HG02759 (cell line): ENCODE measurements at regions not wholly inside any gene's neighbourhood (a gene's known extent, or its start where the extent isn't known, plus 50 kb on each side); places are given as distances from the start of the nearest gene placed in this dataset.

Experiments
- ATAC-seq: cut with Tn5 transposase; IDR thresholded peaks from one replicate; pipeline ENCODE4 v1.9.1; 2021; ENCODE audit warnings: mild to moderate bottlenecking, moderate library complexity; ENCODE audit not compliant: unreplicated experiment

DNA sequence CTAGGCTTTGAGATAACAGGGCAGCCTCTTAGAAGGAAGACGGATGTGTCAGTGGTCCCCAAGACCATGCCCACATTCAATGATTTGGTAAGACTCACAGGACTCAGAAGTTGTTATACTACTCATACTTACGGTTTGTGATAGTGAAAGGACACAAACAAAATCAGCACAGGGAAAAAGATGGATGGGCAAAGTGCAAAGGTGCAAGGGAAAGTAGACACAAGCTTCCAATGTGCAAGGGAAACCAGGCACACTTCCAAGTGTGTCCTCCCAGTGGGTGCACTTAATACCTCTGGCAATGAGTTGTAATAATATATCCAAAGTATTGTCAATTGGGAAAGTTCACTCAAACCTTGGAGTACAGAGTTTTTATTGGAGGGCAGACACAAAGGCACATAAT is 53.8 kb upstream of the VCX start:
- no peak for ATAC-seq

DNA sequence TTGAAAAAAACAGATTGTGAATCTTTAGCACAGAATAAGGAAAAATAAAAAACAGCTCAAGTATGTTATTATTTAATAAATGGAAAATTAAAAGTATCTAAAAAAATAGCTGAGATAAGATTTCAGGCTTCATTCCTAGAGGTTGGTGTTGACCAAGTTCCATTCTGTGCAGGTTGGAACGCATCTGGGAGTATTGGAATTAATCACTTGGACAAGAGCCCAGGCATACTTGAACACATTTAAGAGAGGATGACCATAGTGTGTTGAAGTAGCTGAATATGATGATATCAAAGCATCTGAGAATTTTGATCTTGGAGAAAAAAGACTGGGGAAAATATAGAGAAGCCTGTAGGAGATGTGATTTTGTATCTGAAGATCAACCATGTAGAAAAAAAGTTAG is 54.6 kb upstream of the VCX start:
- no peak for ATAC-seq

DNA sequence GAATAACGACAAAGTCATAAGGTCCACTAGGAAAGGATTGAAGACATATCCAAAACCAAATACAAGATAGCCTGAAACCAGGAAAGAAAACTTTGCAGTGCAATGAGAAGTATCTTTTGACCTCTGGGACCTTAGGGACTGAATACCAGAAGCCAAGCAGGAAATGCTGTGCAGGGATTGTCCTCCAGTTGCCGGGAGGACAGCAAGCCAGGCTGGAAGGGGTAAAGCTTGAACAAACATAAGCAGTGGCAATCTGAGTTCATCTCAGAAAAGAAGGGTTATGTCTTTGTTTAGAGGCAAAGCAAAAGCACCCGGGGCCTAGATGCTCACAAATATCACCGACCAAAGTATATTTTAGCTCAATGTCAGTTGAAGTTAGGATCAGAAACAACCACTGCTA is 55.3 kb upstream of the VCX start:
- ATAC-seq = no peak

DNA sequence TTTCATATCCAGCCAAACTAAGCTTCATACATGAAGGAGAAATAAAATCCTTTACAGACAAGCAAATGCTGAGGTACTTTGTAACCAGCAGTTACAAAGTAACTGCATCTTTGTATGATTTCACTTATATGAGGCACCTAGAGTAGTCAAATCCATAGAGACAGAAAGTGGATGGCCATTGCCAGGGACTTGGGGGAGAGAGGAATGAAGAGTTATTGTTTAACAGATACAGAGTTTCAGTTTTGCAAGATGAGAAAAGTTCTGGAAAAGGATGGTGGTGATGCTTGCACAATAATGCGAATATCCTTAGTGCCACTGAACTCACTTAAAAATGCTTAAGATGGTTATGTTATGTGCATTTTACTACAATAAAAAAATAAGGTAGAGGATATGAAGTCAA is 58.4 kb upstream of the VCX start:
- no peak for ATAC-seq

DNA sequence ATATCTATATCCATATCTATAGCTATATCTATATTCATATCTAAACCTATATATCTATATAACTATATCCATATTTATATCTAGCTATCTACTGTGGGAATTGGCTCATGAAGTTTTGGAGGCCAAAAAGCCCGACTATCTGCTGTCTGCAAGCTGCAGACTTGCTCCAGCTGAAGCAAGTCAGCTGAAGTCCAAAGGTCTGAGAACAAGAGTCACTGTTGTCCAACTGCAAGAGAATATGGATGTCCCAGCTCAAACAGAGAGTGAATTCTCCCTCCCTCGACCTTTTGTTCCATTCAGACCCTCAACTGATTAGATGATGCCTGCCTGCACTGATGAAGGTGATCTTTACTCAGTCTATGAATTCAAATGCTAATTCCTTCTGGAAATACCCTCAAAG is 63.3 kb upstream of the VCX start:
- no peak for ATAC-seq

DNA sequence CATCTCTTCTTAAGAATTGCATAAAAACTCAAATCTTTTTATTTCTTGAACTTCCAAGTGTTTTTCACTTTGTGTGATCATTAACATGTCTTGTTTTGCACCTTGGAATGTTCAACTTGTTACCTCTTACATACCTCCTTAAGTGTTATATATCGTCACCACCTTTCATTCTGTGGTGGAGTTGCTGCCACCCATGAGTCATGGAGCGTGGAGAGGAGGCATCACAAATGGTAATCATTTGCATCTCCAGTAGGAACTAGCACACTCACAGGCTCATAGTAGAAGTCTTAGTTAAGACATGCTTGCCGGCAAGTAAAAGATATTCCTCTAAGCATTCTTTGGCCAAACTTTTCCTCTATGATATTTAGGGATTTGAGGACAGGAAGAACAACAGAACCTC is 67.0 kb upstream of the VCX start:
- no peak for ATAC-seq

DNA sequence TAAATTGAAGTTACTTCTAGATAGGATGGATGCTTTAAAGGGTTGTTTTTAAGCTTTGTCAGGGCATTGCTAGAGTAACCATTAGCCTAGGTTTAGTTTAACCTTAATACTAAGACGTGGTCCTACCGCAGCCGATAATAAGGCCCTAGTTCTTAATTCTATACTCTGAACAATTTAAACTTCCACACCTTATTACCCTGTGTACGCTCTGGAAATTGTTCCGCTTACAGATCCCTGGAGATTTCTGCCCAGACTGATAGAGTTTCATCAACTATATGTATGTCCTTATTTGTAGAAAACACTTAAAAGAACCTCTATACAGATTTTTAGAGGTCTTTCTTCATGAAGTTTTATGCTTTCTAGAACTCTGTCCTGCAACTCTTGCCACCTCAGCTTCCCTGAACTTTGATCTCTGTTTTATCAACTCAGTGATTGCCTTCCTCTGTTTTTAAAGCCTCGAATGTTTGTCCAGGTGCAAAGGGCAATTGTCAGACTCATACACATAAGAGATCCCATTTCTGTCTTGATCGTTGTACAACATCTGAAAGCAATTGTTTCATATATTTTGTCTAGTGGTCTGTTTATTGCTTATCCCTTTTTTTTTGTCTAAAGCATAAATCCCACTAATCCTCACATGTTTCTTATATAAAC is 71.1 kb upstream of the VCX start:
- ATAC-seq = no peak

DNA sequence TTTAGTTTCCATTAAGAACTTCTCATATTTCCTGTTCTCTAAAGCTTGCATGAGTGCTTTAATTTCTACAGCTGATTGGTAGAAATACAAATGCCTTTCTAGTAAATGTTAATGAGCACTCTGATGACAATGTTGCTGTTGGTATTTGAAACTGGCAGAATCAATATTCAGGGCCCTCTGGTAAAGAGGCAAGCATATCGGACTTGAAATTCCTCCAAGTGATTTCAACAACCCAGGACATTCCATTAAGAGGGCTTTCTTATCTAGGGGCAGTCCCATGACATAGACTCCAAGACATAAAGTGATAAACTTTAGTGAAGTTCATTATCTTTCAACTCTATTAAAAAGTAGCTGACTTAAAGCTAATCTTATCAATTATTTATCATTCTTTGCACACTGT is 83.1 kb upstream of the VCX start:
- ATAC-seq = no peak

DNA sequence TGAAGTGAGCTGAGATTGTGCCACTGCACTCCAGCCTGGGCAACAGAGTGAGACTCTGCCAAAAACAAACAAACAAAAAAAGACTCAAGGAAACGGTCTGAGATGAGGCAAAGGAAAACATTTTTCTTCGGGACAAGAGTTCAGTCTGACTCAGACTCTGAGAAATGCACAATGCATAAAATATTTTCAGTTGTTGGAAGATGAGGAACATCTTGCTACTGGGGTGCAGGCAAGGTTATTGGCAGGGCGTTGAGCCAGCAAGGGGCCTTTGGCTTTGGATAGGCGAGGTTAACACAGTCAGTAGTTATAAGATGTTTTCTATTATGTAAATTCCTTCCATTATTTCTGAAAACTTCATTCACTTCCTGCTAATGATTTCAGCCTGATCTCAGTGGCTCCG is 96.1 kb upstream of the VCX start:
- no peak for ATAC-seq

DNA sequence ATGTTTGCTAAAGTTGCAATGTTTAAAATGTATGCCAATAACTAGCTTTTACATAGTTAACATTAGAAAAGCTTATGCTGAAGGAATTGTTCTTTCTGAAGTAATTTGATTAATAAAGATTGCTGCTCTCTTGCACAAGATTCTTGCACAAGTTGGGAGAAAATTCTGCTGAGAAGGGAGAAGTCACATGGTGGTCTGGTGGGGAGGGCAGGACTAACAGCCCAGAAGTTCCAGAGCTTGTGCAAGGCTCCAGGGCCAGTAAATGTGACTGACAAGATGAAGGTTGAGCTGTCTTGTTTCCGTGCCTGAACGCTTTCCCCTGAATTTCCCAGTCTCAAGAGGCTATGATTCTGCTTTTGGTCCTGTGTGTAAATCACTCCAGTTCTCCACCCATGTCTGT is 112.9 kb upstream of the VCX start:
- no peak for ATAC-seq

DNA sequence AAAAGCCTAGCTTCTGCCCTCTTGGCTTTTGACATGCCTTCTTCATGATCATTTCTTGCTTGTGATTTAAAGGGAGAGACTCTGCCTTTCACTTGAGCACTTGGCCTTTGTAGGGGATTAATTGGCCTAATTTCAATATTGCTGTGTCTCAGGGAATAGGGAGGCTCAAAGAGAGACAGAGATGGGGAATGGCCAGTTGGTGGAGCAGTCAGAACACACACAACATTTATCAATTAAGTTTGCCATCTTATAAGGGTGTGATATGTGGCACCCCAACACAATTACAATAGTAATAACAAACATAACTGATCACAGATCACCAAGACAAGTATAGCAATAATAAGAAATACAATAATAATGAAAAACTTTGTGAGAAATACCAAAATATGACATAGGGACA is 122.5 kb upstream of the VCX start:
- ATAC-seq = no peak

DNA sequence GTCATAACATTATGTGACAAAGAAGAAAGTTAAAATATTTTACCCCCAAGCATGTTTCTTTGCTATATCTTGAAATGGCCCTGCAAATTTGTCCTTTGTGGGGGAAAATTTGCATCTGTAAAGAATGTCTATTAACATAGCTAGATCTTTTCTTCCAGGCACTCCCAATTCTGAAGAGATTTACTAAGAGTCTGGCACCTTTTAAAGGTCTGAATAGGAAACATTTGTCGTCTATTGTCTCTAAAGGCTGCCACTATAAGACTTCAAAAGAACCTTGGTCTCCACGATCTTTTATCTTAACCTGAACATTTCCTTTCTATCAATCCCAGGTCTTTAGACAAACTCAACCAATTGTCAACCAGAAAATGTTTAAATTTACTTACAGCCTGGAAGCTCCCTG is 128.6 kb upstream of the VCX start:
- ATAC-seq = no peak

DNA sequence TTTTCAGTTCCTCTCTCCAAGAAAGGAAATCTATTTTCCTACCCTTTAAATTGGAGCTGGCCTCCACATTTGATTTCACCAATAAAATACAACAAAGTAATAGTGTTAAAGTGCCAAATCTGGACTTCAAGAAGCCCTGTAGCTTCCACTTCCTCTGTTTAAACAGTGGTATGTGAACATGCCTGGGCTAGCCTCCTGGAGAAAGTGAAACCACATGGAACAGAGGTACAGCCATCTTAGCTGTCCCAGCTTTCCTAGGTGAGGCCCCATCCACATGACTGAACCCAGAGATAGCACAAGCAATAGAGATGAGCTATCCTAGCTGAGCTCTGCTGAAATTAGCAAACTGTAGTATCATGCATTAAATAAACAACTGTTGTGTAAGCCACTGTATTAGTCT is 131.8 kb upstream of the VCX start:
- no peak for ATAC-seq

DNA sequence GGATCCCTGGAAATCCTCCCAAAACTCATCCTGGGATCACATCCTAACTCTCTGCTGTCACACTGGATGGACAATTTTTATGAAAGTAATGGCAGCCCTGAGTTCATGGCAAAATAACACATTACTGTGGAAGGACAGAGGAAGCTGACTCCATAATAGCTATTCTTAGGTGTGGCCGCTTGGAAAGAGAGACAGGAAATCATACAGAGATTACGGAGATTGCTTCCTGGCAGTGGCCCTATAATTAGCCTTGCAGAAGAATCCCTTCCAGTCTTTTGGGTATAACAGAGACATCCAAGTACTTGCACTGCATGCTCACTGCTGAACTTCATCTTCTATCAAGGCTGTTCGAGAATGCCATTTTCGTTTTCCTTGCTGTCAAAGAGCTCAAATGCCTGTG is 133.1 kb upstream of the VCX start:
- no peak for ATAC-seq

DNA sequence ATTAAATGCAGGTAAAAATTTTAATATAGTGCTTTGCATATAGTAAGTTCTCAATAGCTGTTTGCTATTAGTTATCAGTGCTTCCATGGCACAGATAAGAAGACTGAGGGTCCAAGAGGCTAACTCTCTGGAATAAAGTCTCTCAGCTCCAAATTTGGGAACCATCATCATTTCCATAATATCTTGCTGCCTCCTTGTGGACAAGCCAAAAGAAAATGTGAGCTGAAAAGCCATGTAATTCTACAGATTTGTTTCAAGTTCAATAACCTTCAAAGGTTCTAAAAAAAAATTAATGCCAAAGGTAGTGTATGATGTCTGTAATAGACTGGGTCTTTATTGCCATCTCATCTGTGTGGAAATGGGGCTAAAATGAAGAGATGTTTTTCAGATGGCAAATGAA is 136.9 kb upstream of the VCX start:
- no peak for ATAC-seq

DNA sequence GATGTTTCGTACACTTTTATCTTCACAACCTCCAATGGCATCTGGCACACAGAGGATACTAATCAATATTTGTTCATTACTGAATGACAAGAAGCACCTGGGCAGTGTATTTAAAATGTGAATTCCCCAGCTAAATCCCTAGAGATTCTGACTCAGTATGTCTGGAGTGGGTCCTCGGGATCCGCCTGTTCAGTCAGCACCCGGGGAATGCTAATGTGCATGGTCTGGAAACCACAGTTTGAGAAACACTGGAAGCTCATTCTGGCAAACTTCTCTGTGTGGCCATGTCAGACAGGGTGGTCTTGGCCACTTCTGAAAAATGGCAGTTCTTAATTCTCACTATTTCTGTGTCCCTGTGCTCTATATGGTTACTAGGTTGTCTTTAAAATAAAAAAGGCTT is 138.8 kb upstream of the VCX start:
- ATAC-seq = no peak

DNA sequence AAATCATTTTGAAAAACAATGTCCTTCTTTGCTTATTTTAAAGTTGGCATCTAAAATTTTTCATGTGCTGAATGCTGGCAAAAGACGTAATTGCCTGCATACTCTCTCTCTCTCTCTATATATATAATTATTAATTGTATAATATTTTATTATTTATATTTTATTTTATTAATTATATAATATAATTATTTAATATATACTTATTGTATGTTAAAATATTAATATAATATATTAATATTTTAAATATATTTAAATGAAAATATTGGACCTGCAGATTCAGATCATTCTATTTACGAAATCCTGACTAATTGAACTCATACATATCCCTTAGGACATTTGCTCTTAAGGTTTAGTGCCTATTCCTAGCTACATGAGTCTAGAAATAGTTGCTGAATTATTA is 144.7 kb upstream of the VCX start:
- ATAC-seq = no peak

DNA sequence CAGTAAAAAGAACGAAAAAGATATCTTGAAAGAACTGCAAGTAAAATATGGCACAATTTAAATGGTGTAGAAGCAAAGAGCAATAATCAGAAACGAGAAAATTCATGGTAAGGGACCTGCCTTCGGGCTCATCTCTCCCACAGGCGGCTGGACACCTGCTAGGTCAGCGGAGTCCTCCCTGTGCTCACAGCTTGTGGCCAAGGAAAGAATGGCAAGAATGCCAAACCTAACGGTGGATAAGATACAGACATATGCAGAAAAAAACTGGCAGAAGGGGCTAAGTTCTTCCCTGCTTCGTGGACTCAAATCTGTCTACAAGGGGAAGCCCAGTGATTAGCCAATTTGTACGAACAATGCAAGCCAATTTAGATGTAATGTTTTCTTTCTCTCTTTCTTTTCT is 152.1 kb upstream of the VCX start:
- ATAC-seq = no peak

DNA sequence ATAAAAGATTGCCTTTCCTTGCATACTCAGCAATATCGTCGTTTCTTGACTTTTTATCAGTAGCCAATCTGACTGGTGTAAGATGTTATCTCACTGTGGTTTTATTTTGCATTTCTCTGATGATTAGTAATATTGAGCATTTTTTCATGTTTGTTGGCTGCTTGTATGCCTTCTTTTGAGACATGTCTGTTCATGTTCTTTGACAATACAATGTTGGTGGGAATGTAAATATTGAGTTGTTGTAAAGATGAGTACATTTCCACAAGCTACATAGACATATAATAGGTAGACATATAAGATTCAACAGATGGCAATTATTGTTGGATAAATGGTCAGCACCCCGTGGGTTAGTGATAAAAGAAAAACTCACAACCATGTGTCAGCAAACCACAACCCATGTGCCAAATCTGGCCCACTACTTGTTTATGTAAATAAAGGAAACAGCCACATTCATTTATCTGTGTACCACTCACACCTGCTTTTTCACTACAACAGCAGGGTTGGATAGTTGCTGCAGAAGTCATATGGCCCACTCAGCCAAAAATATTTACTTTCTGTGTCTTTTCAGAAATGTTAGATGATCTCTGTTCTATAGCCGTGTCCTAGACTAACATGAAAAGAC is 153.1 kb upstream of the VCX start:
- ATAC-seq = no peak

DNA sequence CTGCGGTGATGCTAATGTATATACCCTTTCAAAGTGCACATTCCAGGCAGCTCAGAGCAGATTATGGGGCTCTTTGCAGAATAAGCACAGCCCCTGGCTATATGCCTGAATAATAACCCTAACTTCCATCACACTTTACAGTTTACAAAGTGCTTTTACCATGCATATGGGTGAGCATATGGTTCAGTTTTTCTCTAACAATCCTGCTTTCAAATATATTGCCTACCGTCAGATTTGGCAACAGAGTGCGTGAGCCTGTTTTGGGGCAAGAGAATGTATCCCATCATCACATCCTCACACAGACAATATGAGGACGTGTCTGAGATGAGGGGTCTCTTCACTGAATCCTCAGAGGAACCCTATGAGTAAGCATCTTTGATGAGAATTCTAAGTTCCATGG is 162.8 kb upstream of the VCX start:
- no peak for ATAC-seq

DNA sequence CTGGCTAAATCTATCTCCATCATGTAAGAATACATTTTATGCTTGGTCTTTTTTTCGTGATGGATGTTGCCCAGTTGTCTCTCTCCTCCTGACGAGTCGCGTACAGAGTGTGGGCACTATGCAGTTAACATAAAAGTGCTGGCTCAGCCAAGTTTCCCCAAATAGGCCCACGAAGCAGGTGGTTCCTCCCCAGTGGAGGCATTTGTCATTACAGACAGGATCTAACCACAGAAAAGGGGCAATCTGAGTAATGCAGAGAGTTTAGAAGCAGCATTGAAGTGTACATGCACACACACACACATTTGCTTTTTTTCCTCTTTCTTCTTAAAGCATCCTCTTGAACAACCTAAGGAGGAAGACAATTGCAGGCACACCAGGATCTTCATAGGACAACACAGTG is 188.7 kb upstream of the VCX start:
- ATAC-seq = no peak

DNA sequence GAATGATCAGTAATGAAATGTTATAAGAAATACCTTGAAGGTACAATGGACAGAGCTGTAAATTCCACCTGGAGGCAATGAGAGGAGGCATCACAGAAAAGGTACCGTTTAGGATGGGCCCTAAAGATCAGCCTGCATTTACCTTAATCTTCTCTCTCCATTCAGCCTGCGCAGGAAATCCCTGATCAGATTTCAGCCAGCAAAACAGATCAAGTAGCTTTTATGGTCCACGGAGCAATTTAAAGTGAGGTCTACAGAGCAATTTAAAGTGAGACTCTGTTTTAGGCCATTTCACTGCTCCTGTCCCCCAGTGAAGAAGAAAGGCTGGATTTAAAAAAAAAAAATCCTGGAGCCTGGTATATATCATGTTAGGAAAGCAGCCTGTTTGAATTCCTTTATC is 195.1 kb upstream of the VCX start:
- ATAC-seq = no peak

DNA sequence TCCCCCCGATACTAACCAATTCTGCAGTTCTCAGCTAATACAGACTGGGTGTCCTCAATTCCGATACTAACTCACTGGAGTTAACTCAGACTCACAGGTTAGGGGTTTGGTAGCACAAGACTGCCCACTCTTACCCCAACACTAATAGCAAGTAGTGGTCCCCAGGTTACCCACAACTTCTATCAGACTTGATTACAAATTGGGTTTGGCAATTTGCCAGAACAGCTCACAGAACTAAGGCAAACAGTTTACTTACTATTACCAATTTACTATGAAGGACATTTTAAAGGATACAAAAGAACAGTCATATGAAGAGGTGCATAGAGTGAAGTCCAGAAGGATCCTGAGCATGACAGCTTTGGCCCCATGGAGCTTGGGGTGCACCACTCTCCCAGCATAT is 201.8 kb upstream of the VCX start:
- ATAC-seq = no peak
